ENCODE measurements at regions not wholly inside any gene's neighbourhood (a gene's known extent, or its start where the extent isn't known, plus 50 kb on each side); places are given as distances from the start of the nearest gene placed in this dataset.
"Not testable (repeated sequence)": the region's sequence is repeated elsewhere in the genome, so short reads cannot be mapped to it uniquely, and the experiment has no call there.

DNA sequence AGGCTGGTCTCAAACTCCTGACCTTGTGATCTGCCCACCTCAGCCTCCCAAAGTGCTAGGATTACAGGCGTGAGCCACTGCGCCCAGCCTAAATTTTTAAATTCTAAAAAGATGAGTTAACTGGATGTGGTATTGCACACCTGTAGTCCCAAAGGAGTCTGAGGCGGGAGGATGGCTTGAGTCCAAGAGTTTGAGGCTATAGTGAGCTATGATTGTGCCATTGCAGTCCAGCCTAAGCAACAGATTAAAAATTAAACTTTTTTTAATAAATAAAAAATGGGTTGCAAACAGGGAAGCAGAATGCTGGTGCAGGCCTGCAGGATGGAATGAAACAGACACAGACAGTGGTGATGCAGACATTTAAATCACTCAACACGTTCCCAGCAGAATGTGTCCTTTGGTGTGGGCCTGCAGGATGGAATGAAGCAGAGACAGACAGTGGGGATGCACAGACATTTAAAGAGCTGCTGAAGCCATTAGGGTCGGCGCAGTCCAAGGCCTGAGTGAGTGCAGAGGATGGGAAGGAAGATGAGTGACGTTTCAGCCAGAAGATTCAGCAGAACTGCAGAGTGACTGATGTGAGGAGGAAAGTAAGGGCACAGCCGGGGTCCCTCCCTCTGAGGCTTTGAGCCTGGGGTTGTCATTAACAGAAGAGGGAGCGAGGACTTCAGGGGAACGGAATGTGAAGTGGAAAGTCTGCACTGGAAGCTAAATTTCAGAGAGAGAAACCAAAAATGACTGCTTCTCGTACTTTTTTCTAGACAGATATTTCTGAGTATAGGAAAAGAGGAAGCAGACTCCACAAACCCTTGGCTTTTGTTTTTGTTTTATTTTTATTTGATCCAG, 117.5 kb downstream of the RIN2 start:
- DNase-seq, result no peak

DNA sequence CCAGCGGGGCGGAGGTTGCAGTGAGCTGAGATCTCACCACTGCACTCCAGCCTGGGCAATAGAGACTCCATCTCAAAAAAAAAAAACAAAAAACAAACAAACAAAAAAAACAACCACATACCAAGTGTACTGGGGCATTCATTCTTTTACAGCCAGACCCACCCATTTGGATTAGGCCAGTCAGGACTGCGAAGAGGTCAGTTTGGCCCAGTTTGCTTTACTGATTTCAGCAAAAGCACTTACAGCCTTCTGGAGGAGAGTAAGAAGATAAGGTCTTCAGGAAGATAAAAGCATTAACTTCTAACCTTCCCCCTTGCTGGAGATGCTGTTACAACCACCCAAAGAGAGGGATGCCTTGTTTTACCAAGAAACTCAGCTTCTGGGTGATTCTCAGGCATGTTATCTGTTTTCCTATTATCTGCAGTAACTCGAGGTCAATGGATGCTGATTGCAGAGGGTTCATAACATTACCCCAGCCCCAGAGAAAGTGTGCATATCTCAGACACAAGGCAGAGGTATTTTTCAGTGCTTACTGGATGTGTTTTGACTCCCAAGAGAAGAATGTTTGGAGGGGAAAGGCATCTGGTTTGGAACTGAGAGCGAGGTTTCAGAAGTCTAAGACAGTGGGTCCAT, 118.9 kb downstream of the RIN2 start:
- DNase-seq, result no peak

DNA sequence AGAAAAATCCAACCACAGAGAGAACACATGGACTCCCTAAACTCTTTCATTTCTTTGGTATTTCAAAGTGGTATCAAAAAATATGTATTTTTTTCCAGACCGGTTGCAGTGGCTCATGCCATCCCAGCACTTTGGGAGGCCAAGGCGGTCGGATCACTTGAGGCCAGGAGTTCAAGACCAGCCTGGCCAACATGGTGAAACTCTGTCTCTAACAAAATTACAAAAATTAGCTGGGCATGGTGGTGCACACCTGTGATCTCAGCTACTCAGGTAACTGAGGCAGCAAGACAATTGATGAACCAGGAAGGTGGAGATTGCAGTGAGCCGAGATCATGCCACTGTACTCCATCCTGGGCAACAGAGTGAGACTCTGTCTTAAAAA, 121.8 kb downstream of the RIN2 start:
- not testable (repeated sequence) for DNase-seq

DNA sequence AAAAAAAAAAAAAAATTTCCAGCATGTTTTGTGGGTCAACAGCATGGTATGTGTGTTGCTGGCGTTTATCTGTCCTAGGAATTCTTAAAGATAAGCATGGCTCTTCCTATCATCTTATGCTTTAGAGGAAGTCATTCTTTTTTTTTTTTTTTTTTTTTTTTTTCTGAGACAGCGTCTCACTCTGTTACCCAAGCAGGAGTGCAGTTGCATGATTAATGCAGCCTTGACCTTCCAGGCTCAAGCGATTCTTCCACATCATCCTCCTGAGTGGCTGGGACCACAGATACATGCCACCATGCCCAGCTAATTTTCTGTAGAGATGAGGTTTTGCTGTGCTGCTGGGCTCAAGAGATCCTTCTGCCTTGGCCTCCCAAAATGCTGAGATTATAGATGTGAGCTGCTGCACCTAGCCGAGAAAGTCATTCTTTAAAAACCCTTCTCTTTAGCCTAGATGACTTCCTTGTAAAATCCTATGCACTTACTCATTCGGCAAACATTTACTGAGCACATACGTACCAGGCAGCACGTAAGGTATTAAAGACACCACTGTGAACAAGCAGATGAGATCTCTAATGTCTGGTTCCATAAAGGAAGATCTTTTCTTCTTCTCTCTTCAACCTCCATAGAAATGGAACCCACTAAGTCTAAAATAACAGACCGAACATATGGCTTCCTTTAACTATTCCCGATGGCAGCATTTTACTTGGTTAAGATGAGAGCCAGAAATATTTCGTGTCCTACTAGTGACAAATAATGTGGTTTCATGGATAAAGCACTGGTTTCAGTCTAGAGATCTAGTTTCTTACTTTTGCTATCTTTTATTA, 122.4 kb downstream of the RIN2 start:
- DNase-seq, result no peak

DNA sequence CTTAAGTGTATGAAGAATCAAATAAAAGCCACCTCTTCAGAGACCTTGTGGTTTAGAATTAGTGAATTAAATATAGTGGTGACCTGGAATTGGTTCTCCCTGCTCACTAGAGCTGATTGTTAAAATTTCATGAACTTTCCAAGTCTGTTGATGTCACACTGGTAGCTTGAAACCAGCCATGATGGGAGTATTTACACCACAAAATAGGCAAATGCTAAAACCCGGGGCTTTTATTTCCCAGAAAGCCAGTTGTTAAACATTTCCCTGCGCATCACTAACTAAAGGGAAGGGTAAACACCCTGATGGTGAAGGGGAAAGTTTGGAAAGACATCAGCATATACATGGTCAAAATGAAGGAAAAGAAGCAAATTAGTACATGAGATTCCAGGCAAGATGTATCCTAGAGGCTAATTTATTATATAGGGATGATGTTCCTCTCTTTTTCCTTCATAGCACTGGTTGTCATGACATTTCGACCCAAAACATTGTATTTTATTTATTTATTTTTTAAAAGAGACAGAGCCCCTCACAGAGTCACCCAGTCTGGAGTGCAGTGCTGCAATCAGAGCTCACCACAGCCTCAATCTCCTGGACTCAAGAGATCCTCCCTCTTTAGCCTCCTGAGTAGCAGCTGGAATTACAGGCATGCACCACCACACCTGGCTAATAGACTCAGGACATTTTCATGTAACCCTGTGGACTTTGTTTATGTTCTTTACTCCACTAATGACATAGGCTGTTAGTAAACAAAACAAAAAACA, 123.2 kb downstream of the RIN2 start:
- DNase-seq, result no peak

DNA sequence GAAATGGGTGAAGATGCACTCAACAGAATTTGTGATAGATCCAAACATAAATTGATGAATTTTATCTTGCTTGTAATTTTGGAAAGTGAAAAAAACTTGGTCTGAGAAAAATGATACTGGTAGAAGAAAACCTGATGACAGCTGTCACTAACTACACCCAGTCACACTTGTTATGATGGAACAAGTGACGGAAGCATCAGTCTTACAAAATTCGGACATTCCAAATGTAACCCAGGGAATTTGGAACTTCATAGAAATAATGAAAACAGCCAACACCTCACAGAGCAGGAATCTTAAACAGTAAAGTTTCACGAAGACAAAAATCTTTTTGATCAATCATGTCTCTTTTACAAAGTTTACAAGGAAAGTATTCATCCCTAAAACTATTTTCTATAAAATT, 123.9 kb downstream of the RIN2 start:
- no peak for DNase-seq

DNA sequence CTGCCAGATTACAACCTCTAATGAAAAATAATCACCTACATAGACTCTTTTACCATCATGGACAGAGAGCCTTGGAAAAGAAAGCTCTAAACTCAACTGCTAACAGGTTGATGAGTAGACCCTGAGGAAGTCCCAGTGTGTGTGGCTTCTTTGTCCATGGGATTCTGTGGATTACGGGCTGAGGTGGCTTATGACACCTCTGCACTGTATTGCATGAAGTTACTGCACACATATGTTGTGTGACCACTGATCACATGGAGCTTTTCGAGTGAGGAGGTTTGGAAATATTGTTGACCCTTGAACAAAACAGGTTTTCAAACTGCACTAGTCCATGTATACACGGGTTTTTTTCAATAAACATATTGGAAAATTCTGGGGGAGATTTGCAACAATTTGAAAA, 124.4 kb downstream of the RIN2 start:
- no peak for DNase-seq

DNA sequence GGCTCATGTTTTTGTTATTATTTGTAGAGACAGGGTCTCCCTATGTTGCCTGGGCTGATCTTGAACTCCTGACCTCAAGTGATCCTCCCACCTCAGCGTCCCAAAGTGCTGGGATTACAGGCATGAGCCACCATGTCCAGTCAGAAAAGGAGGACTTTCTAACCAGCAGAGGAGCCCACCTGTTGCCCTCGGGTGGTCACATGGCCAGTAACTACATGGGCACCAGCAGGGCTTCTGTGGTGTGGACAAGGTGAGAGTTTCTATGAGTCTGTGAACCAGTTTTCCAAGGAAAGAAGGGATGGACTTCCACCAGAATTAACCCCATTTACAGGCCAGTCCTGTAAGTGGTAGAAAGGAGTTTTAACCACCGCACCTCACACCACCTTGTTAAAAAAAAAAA, 125.4 kb downstream of the RIN2 start:
- no peak for DNase-seq

DNA sequence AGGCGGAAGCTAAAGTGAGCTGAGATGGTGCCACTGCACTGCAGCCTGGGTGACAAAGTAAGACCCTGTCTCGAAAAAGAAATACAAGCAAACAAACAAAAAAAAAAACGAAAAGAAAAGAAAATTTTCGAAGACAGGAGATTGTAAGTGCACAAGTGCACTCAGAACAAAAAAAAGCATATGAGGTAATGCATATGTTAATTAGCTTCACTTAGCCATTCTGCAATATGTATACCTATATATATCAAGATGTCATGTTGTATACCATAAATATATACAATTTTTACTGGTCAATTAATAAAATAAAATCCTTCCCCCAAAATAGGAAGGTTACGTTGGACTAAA, 127.5 kb downstream of the RIN2 start:
- DNase-seq, result no peak

DNA sequence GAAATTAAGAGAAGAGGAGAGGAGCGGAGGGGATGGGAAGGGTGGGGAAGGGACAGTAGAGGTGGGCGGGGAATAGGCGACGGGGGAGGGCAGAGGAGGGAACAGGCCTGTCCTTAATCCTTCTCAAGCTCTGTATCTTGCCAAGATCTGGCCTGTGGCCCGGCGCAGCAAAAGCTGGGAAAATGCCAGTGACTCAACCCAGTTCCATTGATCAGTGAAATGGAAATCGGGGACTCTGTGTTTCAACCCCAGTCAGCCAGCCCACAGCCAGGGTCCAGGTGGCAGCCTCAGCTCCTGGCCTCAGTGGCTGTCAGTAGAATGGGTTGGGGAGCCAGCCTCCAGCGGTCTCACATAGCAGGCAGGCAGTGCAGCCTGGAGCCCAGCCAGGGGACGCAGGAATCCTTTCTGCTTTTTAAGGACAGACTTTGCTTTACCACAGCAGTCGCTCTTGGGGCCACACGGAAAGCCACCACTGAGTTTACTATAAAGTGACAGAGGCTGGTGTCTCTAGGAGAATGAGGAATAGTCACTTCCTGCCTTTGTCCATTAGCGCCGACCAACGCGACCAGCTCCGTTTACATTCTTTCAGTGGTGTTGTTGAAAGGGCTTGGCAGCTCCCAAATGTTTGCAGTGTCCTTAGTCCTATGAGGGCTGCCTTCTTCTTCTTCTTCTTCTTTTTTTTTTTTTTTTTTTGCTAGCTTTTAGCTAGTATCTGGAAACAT, 128.0 kb downstream of the RIN2 start:
- DNase-seq, result no peak

DNA sequence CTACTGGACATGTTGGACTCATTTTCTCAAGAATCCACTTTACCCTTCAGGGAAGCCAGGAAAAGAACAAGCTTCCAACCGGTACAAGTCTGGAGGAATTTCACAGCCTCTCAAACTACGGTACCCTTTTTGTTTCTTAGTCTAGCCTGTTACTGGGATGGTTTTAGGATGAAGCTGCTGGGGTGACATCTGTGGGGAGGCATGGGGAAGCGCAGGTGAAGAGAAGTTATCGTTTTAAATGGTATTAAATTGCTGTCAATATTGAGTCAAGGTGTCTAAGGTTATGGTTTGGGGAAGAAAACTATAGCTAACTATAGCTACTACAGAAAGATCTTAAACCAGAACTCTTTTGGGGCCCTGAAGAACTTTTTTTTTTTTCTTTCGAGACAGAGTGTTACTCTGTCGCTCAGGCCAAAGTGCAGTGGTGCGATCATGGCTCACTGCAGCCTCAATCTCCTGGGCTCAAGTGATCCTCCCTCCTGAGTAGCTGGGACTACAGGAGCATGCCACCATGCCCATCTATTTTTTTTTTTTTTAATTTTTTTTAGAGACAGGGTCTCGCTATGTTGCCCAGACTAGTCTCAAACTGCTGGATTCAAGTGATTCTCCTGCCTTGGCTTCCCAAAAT, 128.7 kb downstream of the RIN2 start:
- no peak for DNase-seq

DNA sequence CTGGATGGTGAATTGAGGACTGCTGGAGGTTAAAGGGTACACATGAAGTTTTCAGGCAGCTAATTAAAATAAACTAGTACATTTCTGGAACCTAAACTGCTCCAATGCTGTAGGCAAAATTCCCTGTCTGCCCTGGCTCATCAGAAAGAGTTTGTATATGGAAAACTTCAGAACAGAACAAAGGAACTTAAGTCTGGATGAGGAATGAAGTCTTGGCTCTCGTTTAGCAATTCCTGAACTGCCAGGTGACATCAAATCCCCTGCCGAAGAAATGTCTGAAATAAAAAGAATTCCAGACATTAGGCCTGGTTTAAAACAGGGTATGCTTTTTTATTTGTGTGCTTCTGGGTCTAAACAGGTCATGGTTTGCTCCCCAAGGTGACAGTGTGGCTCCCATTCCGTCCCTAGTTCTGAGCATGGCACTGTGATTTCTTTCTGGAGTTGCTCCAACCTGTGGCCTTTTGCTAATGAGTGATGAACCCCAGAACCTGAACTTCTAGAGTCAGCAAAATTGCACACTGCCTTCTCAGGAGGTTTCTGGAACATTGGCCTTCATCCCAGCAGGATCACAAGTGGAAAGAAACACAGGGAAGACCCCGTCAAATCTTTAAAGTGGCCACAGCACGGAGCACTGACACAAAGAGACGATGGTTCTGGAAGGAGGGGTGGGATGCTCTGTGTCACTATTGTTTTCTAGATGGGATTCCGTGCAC, 129.4 kb upstream of the NAA20 start:
- no peak for DNase-seq

DNA sequence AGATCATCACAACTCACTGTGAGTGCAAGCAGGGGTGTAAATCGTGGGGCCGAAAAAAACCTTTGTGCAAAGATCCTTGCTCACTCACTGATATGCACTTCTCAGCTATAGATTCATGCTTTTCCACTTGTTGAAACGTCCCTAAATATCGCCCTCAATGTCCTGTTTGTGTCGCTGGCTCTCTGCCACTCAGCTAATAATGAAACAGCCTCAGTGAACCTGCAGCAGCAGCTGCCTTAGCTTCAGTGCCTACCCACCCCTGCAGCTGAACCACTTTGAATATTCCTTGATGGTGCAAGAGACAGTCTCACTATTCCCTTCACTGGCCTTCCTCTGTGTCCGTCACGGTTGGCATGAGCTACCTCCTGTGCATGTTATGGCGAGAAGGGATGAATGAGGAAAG, 128.9 kb upstream of the NAA20 start:
- DNase-seq, result no peak

DNA sequence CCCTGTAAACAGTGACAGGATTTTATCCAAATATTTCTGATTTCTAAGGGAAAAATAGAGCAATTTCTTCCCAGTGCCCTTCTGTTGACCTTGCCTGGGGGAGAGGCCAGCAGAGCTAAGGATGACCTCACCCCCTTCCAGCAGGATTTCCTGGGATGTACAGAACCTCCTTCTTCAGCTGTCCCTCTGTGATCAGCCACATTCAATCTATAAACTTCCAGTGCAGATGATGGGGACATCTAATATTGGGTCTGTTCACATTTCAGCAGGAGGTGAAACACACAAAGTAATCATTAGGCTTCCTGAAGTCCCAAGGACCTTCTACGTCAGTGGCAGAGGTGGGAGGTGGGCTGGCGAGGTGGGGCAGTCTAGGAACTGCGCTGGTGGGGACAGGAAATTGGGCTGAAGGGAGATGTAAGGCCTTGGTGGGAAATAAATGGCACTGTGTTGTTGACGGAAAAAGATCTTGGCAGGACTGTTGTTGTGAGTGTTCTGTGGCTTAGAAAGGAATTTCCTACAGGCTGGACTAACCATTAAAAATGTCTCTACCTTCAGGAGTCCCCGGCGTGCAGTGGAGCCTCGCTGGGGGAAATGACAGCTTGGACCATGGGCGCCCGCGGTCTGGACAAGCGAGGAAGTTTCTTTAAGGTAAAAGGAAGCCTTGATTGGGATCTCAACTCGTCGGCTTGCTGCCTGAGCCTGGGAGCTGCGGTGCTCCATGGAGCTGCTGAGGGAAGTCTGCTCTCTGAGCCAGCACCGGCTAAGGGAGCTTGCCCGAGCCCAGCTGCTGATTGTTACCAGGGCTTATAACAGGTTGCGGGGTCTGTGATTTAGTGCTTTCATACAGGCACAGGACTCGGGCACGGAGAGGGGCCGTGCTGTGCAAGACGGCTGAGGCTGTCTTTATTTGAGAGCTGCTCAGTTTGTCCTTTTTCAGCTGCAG, 127.9 kb upstream of the NAA20 start:
- no peak for DNase-seq

DNA sequence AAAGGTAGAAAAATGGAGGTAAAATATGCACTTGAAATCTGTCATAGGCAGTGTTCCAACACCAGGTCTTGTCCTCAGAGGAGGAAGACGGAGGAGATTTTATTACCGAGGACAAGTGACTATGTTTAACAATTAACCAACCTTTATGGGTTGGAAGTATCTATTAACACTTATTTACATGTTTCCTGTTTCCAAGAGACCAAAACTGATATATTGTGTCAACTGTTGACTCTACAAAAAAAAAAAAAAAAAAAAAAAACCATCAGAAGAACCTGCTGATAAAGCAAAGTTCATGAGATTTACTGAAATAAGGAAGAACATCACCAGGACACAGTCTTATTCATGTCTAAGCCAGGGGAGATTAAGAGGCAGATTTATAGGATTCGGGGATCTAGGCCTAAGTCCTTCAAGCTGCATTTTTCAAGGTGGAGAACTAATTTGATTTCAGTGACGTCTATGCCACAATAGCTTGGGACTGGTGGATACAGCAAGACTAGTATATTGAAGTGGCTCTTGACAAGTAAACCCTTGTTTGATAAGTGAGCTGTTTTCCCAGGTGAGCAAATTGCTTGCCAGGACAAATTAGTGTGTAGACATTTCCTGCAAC, 126.6 kb upstream of the NAA20 start:
- DNase-seq, result no peak

DNA sequence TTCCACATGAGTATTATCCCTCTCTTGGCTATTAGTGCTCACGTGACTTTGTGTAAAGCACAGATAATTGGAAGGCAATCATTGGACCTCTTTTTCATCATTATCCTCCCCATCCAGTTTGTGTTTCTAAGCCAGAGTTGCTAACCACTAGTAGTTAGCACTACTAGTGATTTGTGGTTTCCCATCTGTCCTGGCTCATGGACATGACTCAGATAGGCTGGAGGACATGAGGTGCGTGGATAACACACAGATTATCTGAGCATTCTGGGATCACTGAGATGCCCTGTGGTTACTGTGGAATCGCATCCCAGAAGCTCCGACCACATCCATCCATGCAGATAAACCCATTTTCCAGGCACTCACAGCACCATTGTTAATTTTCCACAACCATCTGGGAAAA, 123.8 kb upstream of the NAA20 start:
- no peak for DNase-seq

DNA sequence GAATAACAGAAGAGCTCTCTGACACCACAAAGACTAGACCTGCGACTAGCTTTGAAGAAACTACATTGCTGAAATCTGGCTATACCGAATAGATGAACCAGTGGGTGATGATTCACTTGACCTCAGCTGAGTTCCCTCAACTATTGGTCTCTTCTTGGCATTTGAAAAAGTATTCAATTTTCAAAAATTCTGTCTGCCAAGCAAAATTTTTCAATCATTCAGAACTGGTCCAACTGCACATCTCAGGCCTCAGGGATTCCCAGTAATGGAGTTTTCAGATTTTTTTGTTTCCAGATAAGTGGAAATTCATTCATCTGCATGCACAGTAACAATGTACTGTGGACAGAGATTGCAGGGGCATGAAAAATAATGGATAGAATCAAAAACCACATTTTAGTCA, 121.4 kb upstream of the NAA20 start:
- no peak for DNase-seq

DNA sequence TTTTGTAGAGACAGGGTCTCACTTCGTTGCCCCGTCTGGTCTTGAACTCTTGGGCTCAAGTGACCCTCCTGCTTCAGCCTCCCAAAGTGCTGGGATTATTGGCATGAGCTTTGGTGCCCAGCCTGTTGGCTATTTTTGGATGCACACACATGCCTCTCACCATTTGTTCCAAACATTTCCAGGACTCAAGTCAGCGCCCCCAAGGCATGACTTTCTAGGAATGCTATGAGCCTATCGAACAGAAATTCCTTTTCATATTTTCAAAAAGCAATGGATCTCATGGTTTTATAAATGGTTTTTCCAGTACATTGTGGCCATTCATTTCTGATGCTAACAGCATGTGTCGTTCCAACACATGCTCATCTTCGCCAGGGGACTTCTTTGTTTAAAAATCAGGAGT, 119.3 kb upstream of the NAA20 start:
- no peak for DNase-seq

DNA sequence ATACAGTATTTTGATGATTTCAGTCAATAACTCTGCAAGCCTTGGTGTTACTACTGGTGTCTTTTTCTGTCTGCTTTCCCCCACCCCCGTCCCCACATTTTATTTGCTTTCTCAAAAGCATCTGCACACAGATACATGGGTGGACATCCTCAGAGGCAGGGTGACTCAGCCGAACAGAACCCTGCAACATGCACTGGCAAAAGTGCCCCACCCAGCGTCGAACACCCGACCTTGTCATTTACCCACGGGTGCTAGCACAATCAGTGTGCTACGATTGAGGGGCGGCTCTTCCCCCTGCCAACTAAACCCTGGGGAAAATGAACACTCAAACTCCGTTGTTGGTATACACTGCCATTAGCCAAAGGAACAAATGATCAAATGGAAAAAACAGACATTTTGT, 115.9 kb upstream of the NAA20 start:
- no peak for DNase-seq

Data from activated CD8-positive, alpha-beta memory T cell treated with anti-CD3 and anti-CD28 coated beads, Interleukin-2, amount 50 U/mL, for 48 hours (primary cell).